ENCODE measurements at regions not wholly inside any gene's neighbourhood (a gene's known extent, or its start where the extent isn't known, plus 50 kb on each side); places are given as distances from the start of the nearest gene placed in this dataset.

DNA sequence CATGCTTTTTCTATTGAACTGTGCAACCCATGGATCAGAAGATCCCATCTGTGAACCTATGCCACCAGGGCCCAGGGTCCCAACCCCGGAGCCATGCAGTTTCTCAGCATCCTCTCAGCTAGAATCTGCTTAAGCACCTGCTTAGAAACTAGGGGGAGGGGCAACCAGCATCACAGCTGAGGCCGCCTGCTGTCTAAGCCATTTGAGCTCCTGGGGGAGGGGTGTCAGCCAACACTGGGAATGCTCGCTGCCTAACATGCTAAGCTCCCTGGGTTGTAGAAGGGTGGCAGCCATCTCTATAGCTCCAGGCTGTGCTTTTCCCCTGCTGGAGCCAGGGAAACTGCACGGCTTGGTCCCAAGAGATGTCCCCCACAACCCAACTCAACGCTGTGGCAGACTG lies 322.8 kb downstream of the EDEM1 start:
- no peaks in the 10 kb centered on the region for H4K20me1 ChIP-seq
- H3K9me3 ChIP-seq (replicated peaks in 1 of 11): peaks cover 8 to 60% (median 18%) of the 10 kb centered on the region in 11 experiments; a peak in 19 of 22 replicates

DNA sequence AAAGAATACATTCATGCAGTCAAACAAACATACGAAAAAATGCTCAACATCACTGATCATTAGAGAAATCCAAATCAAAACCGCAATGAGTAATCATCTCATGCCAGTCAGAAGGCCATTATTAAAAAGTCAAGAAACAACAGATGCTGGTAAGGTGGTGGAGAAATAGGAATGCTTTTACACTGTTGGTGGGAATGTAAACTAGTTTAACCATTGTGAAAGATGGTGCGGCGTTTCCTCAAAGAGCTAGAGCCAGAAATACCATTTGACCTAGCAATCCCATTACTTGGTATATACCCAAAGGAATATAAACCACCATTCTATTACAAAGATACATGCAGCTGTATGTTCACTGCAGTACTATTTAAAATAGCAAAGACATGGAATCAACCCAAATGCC lies 330.4 kb downstream of the EDEM1 start:
- no peak for TF ChIP-seq Cebpa-rat (IDR thresholded peaks at IDR 0.05)
- Histone ChIP-seq H4K20me1 (no peaks in the 10 kb centered on the region), H3K4me1 (no peaks in the 10 kb centered on the region), H3K9ac (no peak overlapping the region), H3K9me3 (replicated peaks in 1 of 11) (peaks cover 5 to 32% (median 10%) of the 10 kb centered on the region in 11 experiments; a peak in 13 of 22 replicates), H3K27ac (no peak overlapping the region), H3K4me2 (no peak overlapping the region), H3K27me3 (no peaks in the 10 kb centered on the region), H3K36me3 (no peaks in the 10 kb centered on the region), H3K4me3 (no peak overlapping the region)

More for the DNA sequence above, 322.8 kb downstream of the EDEM1 start:
- Histone ChIP-seq H3K4me2 (no peak overlapping the region), H3K4me3 (no peak overlapping the region), H3K36me3 (no peaks in the 10 kb centered on the region), H3K27ac (no peak overlapping the region), H3K27me3 (no peaks in the 10 kb centered on the region), H3K9ac (no peak overlapping the region), H3K4me1 (no peaks in the 10 kb centered on the region)
- TF ChIP-seq Cebpa-rat (IDR thresholded peaks at IDR 0.05): no peak

DNA sequence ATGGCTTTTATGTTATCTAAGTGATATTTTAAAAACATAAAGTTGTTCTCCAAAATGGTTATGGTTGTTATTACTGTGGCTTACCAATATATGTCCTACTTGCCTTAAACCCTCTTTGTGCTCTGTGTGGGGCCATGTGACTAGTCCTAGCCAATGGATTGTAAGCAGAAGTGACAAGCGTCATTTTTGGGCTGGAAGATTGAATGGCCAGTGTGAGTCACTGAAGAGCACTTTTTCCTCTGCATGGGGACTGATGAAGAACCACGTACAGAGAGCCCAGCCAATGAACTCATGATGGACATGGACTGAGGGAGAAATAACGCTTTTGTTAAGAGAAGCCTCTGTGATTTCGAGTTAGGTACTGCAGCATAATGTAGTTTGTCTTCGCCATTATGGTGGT lies 332.7 kb downstream of the EDEM1 start:
- peaks cover 0 to 9% (median 0%) of the 10 kb centered on the region in 11 experiments; a peak in 3 of 22 replicates for H3K9me3 ChIP-seq (replicated peaks in 1 of 11)
- no peak for TF ChIP-seq Cebpa-rat (IDR thresholded peaks at IDR 0.05)
- H3K27me3 ChIP-seq: no peaks in the 10 kb centered on the region
- H4K20me1 ChIP-seq: no peaks in the 10 kb centered on the region
- H3K4me1 ChIP-seq: no peaks in the 10 kb centered on the region
- no peak overlapping the region for H3K4me3 ChIP-seq
- no peak overlapping the region for H3K4me2 ChIP-seq
- no peak overlapping the region for H3K9ac ChIP-seq
- no peaks in the 10 kb centered on the region for H3K36me3 ChIP-seq
- no peak overlapping the region for H3K27ac ChIP-seq

DNA sequence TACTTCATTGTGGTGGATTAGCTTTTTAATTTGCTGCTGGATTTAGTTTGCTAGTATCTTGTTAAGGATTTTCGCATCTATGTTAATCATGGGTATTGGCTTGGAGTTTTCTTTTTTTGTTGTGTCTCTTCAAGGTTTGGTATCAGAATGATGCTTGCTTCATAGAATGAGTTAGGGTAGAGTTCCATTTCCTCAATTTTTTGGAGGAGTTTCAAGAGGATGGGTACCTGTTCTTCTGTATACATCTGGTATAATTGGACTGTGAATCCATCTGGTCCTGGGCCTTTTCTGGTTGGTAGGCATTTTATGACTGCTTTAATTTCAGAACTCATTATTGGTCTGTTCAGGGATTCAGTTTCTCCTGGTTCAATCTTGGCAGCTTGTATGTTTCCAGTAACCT lies 335.6 kb downstream of the EDEM1 start:
- H3K4me3 ChIP-seq: no peak overlapping the region

DNA sequence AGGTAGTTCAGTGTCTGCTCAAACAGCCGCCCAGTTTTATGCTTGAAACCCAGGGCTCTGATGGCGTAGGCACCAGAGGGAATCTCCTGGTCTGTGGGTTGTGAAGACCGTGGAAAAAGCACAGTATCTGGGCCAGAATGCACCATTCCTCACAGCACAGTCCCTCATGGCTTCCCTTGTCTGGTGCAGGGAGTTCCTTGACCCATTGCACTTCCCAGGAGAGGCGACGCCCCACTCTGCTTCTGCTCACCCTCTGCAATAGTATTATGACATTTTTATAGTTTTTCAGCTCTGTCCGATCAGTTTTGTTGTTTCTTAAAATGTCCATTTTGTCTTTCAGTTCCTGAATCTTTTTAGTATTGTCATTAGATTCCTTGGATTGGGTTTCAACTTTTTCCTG lies 343.5 kb downstream of the EDEM1 start:
- H3K27me3 ChIP-seq: no peaks in the 10 kb centered on the region
- H3K4me1 ChIP-seq: no peaks in the 10 kb centered on the region
- no peak overlapping the region for H3K4me2 ChIP-seq
- no peak for TF ChIP-seq Cebpa-rat (IDR thresholded peaks at IDR 0.05)
- H3K9ac ChIP-seq: no peak overlapping the region
- no peak overlapping the region for H3K27ac ChIP-seq
- no peaks in the 10 kb centered on the region for H3K36me3 ChIP-seq
- no peaks in the 10 kb centered on the region for H4K20me1 ChIP-seq
- no peak overlapping the region for H3K4me3 ChIP-seq
- no peaks in the 10 kb centered on the region for H3K9me3 ChIP-seq (replicated peaks in 1 of 11)

More for the DNA sequence above, 335.6 kb downstream of the EDEM1 start:
- no peaks in the 10 kb centered on the region for H4K20me1 ChIP-seq
- H3K27ac ChIP-seq: no peak overlapping the region
- H3K27me3 ChIP-seq: no peaks in the 10 kb centered on the region
- H3K9ac ChIP-seq: no peak overlapping the region
- 0 out of 22 replicates have a peak, but pooled peaks cover 0 to 4% (median 0%) of the 10 kb centered on the region in 11 experiments for H3K9me3 ChIP-seq (replicated peaks in 1 of 11)
- H3K36me3 ChIP-seq: no peaks in the 10 kb centered on the region
- no peaks in the 10 kb centered on the region for H3K4me1 ChIP-seq
- TF ChIP-seq Cebpa-rat (IDR thresholded peaks at IDR 0.05): no peak
- H3K4me2 ChIP-seq: no peak overlapping the region

DNA sequence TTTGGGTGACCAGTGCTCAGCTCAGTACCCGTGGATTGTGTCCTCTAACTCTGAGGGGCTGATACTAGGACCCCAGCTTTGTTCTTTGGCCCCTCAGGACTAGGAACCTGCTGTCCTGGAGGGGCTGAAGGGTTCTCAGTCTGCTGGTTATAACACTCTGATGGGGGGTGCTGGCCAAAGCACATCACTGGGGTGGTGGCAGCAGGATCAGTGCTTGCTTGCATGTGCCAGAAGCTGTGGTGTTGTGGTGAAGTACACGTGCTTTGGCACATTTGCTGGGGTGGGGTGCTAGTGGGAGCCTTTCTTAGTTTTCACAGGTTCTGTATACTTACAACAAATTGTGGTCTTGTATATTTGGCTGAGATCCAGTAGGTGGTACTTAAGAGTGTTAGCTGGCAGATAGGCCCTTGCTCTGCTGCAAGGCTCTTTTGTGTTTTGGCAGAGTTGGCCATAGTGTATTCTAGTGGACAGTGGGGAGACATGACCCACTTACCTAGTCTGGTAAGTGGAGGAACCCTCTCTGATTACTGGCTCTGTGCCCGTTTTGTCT lies 344.3 kb downstream of the EDEM1 start:
- no peaks in the 10 kb centered on the region for H4K20me1 ChIP-seq
- H3K9me3 ChIP-seq (replicated peaks in 1 of 11): no peaks in the 10 kb centered on the region
- no peaks in the 10 kb centered on the region for H3K36me3 ChIP-seq
- H3K4me2 ChIP-seq: no peak overlapping the region
- H3K9ac ChIP-seq: no peak overlapping the region
- no peaks in the 10 kb centered on the region for H3K4me1 ChIP-seq
- TF ChIP-seq Cebpa-rat (IDR thresholded peaks at IDR 0.05): no peak
- H3K27ac ChIP-seq: no peak overlapping the region
- H3K27me3 ChIP-seq: no peaks in the 10 kb centered on the region
- H3K4me3 ChIP-seq: no peak overlapping the region

DNA sequence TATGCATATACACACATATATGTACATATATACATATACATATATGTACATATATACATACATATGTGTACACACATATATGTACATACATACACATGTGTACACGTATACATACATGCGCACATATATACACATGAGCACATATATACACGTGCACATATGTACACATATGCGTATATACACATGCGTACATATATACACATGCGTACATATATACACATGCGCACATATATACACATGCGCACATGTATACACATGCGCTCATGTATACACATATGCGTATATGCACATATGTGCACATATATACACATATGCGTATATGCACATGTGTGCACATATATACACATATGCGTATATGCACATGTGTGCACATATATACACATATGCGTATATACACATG lies 353.0 kb downstream of the EDEM1 start:
- no peaks in the 10 kb centered on the region for H3K27me3 ChIP-seq
- no peak overlapping the region for H3K9ac ChIP-seq
- H3K27ac ChIP-seq: no peak overlapping the region
- no peak for TF ChIP-seq Cebpa-rat (IDR thresholded peaks at IDR 0.05)
- no peaks in the 10 kb centered on the region for H4K20me1 ChIP-seq
- H3K4me2 ChIP-seq: no peak overlapping the region
- no peak overlapping the region for H3K4me3 ChIP-seq
- peaks cover 4 to 26% (median 15%) of the 10 kb centered on the region in 11 experiments; a peak in 20 of 22 replicates for H3K9me3 ChIP-seq (replicated peaks in 1 of 11)
- no peaks in the 10 kb centered on the region for H3K4me1 ChIP-seq
- H3K36me3 ChIP-seq: no peaks in the 10 kb centered on the region

DNA sequence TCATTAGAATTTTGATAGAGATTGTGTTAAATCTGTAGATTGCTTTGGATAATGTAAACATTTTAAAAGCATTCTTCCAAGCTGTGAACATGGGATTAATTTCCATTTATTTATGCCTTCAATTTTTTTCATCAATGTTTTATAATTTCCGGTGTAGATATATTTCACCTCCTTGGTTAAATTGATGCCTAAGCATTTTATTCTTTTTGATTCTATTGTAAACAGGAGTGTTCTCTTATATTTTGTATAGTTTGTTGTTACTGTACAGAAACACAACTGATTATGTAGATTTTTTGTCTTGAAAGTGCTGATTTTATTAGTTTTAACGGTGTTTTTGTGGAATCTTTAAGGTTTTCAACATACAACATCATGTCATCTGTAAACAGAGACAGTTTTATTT lies 355.0 kb downstream of the EDEM1 start:
- no peaks in the 10 kb centered on the region for H3K36me3 ChIP-seq
- H3K27me3 ChIP-seq: no peaks in the 10 kb centered on the region
- no peak overlapping the region for H3K27ac ChIP-seq
- H3K4me3 ChIP-seq: no peak overlapping the region
- no peaks in the 10 kb centered on the region for H4K20me1 ChIP-seq
- H3K9me3 ChIP-seq (replicated peaks in 1 of 11): peaks cover 14 to 34% (median 23%) of the 10 kb centered on the region in 11 experiments
- no peak overlapping the region for H3K9ac ChIP-seq
- H3K4me2 ChIP-seq: no peak overlapping the region
- H3K4me1 ChIP-seq: no peaks in the 10 kb centered on the region
- no peak for TF ChIP-seq Cebpa-rat (IDR thresholded peaks at IDR 0.05)

DNA sequence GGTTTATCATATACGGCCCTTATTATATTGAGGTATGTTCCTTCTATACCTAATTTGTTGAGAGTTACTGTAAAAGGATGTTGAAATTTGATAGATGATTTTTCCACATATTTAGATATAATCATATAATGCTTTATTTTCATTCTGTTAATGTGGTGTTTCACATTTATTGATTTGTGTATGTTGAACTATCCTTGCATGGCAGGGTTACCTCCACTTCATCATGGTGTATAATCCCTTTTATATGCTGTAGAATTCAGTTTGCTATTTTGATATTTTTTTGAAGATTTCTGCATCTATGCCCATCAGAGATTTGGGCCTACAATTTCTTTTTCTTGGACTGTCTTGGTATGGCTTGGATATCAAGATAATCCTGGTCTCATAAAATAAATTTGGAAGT lies 355.5 kb downstream of the EDEM1 start:
- no peaks in the 10 kb centered on the region for H4K20me1 ChIP-seq
- no peaks in the 10 kb centered on the region for H3K36me3 ChIP-seq
- no peak overlapping the region for H3K27ac ChIP-seq
- H3K9me3 ChIP-seq (replicated peaks in 1 of 11): peaks cover 14 to 34% (median 23%) of the 10 kb centered on the region in 11 experiments
- no peak overlapping the region for H3K4me3 ChIP-seq
- H3K27me3 ChIP-seq: no peaks in the 10 kb centered on the region
- H3K9ac ChIP-seq: no peak overlapping the region
- no peaks in the 10 kb centered on the region for H3K4me1 ChIP-seq
- no peak for TF ChIP-seq Cebpa-rat (IDR thresholded peaks at IDR 0.05)
- no peak overlapping the region for H3K4me2 ChIP-seq

DNA sequence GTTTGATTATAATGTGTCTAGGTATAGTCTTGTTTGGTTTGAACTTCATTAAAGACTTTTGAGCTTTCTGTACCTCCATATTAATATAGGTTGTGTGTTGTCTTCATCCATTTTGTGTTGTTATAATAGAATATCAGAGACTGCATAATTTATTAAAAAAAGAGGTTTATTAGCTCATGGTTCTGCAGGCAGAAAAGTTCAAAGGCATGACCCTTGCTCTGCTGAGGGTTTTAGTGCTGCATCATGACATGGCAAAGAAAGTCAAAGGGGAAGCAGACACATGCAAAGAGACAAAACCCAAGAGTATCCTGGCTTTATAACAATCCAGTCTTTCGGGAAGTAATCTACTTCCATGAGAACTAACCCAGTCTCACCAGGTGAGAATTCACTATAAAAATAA lies 358.2 kb downstream of the EDEM1 start:
- H4K20me1 ChIP-seq: no peaks in the 10 kb centered on the region
- H3K9me3 ChIP-seq (replicated peaks in 1 of 11): peaks cover 14 to 33% (median 23%) of the 10 kb centered on the region in 11 experiments
- TF ChIP-seq Cebpa-rat (IDR thresholded peaks at IDR 0.05): no peak
- H3K4me1 ChIP-seq: no peaks in the 10 kb centered on the region
- H3K27me3 ChIP-seq: no peaks in the 10 kb centered on the region
- no peak overlapping the region for H3K4me3 ChIP-seq
- H3K9ac ChIP-seq: no peak overlapping the region
- H3K4me2 ChIP-seq: no peak overlapping the region
- no peak overlapping the region for H3K27ac ChIP-seq
- H3K36me3 ChIP-seq: no peaks in the 10 kb centered on the region

Measured in BLaER1 treated with 17β-estradiol and CSF1 and Interleukin-3, amounts not matched to agents 10 nM and 100 nM (cell line).